ENCODE measurements at regions not wholly inside any gene's neighbourhood (a gene's known extent, or its start where the extent isn't known, plus 50 kb on each side); places are given as distances from the start of the nearest gene placed in this dataset.

GRCh38 chr15:81471151-81471550, 97.1 kb upstream of the TMC3 start:
- DNase-seq, result no peak

- no peak for DNase-seq
These were observed 95.1 kb upstream of the TMC3 start for GRCh38 chr15:81469154-81469553.

DNA sequence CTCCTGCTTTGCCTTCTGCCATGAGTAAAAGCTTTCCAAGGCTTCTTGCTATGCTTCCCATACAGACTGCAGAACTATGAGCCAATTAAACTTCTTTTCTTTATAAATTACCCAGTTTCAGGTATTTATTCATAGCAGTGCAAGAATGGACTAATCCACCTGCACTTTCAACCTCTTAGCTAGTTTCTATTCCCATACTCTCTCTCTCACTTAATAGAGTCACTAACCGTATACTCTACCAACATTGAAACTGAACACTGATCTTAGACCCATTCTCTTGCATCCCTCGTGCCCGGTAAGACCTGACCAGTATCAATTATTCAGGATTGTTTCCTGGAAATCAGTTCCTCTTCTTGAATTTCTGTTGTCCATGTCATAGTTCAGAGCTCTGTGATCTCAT, 92.7 kb upstream of the TMC3 start:
- no peak for DNase-seq

DNA sequence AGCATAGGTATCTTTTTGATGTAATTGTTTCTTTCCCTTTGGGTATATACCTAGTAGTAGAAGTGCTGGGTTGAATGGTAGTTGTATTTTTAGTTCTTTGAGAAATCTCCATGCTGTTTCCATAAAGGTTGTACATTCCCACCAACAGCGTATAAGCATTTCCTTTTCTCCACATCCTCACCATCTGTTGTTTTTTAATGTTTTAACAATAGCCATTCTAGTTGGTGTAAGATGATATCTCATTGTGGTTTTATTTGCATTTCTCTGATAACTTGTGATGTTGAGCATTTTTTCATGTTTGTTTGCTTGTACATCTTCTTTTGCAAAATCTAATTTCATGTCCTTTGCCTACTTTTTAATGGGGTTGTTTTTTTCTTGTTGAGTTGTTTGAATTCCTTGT, 80.0 kb upstream of the TMC3 start:
- no peak for DNase-seq

GRCh38 chr15:81450721-81451120, 76.7 kb upstream of the TMC3 start:
- DNase-seq, result no peak

DNA sequence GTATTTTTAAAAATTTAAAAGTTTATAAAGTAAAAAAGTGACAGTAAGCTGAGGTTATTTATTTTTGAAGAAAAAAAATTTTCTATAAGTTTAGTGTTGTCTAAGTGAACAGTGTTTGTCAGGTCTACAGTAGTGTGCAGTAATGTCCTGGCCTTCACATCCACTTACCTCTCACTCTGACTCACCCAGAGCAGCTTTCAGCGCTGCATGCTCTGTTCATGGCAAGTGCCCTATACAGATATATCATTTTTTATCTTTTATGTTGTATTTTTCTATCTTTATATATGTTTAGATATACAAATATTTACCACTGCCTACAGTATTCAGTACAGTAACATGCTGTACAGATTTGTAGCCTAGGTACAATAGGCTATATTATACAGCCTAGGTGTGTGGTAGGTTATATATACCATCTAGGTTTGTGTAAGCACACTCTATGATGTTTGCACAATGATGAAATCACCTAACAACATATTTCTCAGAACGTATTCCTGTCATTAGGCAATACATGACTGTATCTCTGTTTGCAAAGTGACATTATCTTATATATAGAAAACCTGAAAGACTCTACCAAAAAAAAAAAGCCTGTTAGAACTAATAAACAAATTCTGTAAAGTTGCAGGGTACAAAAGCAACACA, 75.9 kb upstream of the TMC3 start:
- no peak for DNase-seq

GRCh38 chr15:81443040-81443820, 69.2 kb upstream of the TMC3 start:
- DNase-seq, result no peak

DNA sequence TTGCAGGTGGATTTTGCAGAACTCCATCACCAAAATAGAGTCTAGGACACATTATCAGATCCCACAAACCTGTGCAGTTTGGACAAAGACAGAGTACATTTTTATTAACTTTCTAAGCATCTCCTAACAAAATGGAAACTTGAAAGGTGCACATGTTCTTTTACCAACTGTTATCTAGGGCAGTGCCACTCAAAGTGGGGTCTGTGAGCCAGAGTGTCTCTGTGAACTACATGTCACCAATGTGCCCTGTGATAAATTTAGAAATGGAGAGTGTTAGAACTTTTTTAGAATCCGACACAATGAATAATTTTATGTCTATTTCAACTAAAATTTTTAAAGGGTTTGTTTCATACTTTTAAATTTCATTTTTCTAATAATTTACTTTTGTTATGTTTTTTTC, 68.4 kb upstream of the TMC3 start:
- no peak for DNase-seq

DNA sequence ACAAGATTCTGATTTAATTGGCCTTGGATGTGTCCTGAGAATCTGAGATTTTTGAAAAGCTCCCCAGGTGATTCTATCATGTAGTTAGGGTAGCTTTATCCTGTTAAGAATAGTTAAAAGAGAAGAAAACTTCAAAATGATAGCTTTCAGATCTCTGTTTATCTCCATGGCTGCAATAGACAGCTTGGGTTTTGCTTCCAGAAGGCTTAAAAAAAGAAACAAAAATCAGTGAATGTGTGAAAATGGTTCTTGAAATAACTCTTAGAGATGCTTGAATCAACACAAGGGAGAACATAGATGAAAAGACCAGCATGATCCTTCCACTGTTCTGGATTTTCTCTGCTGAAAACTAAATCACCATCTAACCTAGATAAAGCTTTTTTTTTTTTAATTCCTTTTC, 60.8 kb upstream of the TMC3 start:
- no peak for DNase-seq

- DNase-seq, result no peak
These were observed 59.4 kb upstream of the TMC3 start for GRCh38 chr15:81433462-81433861.

DNA sequence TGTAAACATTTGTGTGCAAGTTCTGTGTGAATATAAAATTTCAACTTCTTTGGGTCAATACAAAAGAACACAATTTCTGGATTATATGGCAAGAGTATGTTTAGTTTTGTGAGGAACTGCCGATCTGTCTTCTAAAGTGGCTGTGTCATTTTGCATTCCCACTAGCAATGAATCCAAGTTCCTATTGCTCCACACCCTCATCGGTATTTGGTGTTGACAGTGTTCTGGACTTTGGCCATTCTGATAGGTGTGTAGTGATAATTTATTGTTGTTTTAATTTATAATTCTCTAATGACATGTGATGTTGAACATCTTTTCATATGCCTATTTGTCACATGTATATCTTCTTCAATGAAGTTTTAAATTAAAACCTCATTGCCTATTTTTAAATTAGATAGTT, 58.2 kb upstream of the TMC3 start:
- no peak for DNase-seq

DNA sequence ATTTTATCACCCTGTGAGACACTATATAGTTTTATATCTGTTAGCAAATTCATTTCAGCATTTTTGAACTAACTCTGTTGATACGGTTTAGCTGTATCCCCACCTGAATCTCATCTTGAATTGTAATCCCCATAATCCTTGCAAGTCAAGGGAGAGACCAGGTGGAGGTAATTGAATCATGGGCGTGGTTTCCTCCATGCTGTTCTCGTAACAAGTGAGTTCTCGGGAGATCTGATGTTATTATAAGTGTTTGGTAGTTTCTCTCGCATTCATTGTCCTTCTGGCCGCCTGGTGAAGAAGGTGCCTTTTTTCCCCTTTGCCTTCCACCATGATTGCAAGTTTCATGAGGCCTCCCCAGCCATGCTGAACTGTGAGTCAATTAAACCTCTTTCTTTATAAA, 53.2 kb upstream of the TMC3 start:
- DNase-seq, result no peak

- no peak for DNase-seq
These were observed 51.9 kb upstream of the TMC3 start for GRCh38 chr15:81425905-81426304.
